Sigmoid colon (tissue), 6 donors: ENCODE measurements at regions not wholly inside any gene's neighbourhood (a gene's known extent, or its start where the extent isn't known, plus 50 kb on each side); places are given as distances from the start of the nearest gene placed in this dataset.

Source experiments
- DNase-seq: peaks from one replicate; pipeline ENCODE4 v3.0.0-alpha.2; 2019
- H3K27ac ChIP-seq, 4 donors: fragments of 200-600 bp; sonication (generic); one replicate each; pipeline ENCODE4 v1.5.1; 2016 to 2019; ENCODE audit warnings: mild to moderate bottlenecking in 1 of 4
- H3K27me3 ChIP-seq, 3 donors: fragments of 200-600 bp; sonication (generic); one replicate each; pipeline ENCODE4 v1.5.1; 2019; ENCODE audit warnings: mild to moderate bottlenecking in 1 of 3
- H3K36me3 ChIP-seq, 4 donors: fragments of 200-600 bp; sonication (generic); one replicate each; pipeline ENCODE4 v1.5.1; 2016 to 2019
- H3K4me1 ChIP-seq, 4 donors: fragments of 200-600 bp; sonication (generic); one replicate each; pipeline ENCODE4 v1.5.1; 2017 to 2019
- H3K4me3 ChIP-seq, 4 donors: fragments of 200-600 bp; sonication (generic); one replicate each; pipeline ENCODE4 v1.5.1; 2017 to 2019; ENCODE audit warnings: mild to moderate bottlenecking in 2 of 4, moderate library complexity in 1 of 4
- H3K9me3 ChIP-seq, 4 donors: fragments of 200-600 bp in 3 of 4; sonication (generic) in 3 of 4; one replicate each; pipeline versions ENCODE4 v1.5.1 to v1.6.1; 2013 to 2019
- EP300 ChIP-seq, 4 donors: sonication (generic); formaldehyde crosslinking; IDR thresholded peaks; one replicate each; pipeline ENCODE4 v1.6.1; 2017; ENCODE audit warnings: antibody characterized with exemption in 4 of 4
- POLR2A ChIP-seq, 2 donors: fragments of 450-650 bp; IDR thresholded peaks; one replicate each; pipeline ENCODE4 v1.6.1; 2016; ENCODE audit warnings: antibody characterized with exemption in 2 of 2, mild to moderate bottlenecking in 2 of 2, moderate library complexity in 2 of 2
- POLR2AphosphoS5 ChIP-seq, 4 donors: sonication (generic); formaldehyde crosslinking; IDR thresholded peaks; one replicate each; pipeline ENCODE4 v1.6.1; 2017; ENCODE audit warnings: antibody characterized with exemption in 4 of 4
- WGBS, 2 donors: extraction: QIAGEN DNeasy Blood & Tissue Kit; methylation state at CpG; one replicate each; pipeline ENCODE4 v1.1.7; 2013; 5-methylcytosine and 5-hydroxymethylcytosine counted together
- intact Hi-C: fragments of 100-400 bp; cut with DNase I; formaldehyde crosslinking; loops from one replicate; pipeline ENCODE4 v1.15.1; 2023
- TF ChIP-seq, protein P1 (sequence below), 4 experiments: fragments of 450-650 bp in 3 of 4; fragments of 200-600 bp in 1 of 4; IDR thresholded peaks; one replicate each; pipeline ENCODE4 v1.5.1; 2016 to 2019; ENCODE audit warnings: antibody characterized with exemption in 4 of 4, mild to moderate bottlenecking in 3 of 4, moderate library complexity in 2 of 4
- donor health status: healthy with polysubstance abuse.
- donor health status: healthy.

DNA sequence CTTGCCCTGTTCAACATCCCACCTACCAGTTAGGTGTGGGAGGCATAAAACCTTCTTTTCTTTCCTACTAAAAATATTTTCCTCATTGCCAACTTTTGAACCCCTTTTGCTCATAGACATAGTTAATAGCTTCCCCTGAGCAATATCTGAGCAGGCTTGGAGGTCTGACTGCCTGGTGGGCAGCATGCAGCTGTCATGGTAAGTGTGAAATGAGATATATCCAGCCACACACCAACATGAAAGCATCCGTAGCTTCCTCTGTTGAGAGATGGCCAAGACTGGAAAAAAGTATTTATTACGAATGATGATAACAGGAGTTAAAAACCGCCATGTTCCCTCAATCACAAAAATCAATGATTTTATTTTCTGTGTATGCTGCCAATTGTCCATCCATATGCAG lies 190.1 kb downstream of the TMEM38B start:
- 87 to 90% methylated on average over 3 of the region's 3 CpGs for WGBS, 2 donors
- Histone ChIP-seq H3K27me3 (no peaks in the 10 kb centered on the region), H3K4me3 (no peak overlapping the region), H3K27ac (no peak overlapping the region), H3K4me1 (no peaks in the 10 kb centered on the region), H3K9me3 (no peaks in the 10 kb centered on the region), H3K36me3 (no peaks in the 10 kb centered on the region)
- no peak for DNase-seq
- TF ChIP-seq POLR2A (IDR thresholded peaks at IDR 0.05) (no peak), EP300 (IDR thresholded peaks at IDR 0.05) (no peak), POLR2AphosphoS5 (IDR thresholded peaks at IDR 0.05) (no peak)
- TF ChIP-seq, protein P1, sequence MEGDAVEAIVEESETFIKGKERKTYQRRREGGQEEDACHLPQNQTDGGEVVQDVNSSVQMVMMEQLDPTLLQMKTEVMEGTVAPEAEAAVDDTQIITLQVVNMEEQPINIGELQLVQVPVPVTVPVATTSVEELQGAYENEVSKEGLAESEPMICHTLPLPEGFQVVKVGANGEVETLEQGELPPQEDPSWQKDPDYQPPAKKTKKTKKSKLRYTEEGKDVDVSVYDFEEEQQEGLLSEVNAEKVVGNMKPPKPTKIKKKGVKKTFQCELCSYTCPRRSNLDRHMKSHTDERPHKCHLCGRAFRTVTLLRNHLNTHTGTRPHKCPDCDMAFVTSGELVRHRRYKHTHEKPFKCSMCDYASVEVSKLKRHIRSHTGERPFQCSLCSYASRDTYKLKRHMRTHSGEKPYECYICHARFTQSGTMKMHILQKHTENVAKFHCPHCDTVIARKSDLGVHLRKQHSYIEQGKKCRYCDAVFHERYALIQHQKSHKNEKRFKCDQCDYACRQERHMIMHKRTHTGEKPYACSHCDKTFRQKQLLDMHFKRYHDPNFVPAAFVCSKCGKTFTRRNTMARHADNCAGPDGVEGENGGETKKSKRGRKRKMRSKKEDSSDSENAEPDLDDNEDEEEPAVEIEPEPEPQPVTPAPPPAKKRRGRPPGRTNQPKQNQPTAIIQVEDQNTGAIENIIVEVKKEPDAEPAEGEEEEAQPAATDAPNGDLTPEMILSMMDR (IDR thresholded peaks at IDR 0.05) = no peak
- intact Hi-C loops = loop anchor here (5.0 kb wide), 1 partner anchor 277 kb away; no protein-coding TSS in a partner anchor

DNA sequence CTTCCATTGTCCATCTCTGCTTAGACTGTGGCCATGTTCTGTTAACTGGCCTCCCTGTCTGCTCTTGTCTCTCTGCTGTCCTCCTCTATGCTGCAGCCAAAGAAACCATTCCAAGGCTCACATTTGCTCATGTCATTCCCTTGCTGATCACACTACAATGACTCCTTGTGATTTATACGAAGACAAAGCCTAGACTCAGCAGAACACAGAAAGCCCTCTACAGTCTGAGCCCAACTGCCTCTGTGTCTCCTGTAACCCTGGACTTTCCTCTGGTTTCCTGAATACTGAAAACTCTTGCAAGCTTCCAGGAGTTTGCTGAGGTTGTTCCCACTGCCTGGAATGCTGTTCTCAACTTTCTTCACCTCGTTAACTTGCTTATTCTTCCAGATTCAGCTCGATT lies 191.8 kb downstream of the TMEM38B start:
- Histone ChIP-seq H3K4me1 (peaks cover 0 to 12% (median 8%) of the 10 kb centered on the region in 4 donors), H3K4me3 (no peak overlapping the region), H3K9me3 (no peaks in the 10 kb centered on the region), H3K27ac (no peak overlapping the region), H3K36me3 (no peaks in the 10 kb centered on the region), H3K27me3 (no peaks in the 10 kb centered on the region)
- TF ChIP-seq POLR2AphosphoS5 (IDR thresholded peaks at IDR 0.05) (no peak), POLR2A (IDR thresholded peaks at IDR 0.05) (no peak), EP300 (IDR thresholded peaks at IDR 0.05) (no peak)
- TF ChIP-seq, protein P1 (IDR thresholded peaks at IDR 0.05) = no peak
- WGBS, 2 donors = 74 to 82% methylated on average over 3 of the region's 3 CpGs
- DNase-seq = no peak
- intact Hi-C loops = no loop called here

DNA sequence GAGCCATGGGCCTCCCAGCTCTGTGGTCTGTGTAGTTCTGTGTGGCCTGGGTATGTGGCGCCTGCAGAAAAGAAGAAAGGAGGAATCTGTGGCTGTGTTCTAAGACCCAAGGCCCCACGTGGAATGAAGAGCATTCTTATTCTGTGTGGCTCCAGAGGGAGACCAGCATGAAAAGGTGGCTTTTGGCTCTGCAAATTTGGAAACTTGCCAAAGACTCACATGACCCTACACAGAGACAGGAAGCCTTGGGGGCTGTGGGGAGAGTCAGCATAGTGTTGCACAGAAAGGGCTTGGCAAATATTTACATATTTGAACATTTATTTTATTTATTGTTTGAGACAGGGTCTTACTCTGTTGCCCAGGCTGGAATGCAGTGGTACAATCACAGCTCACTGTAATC lies 193.3 kb downstream of the TMEM38B start:
- no peak overlapping the region for H3K4me3 ChIP-seq
- no peak for DNase-seq
- H3K4me1 ChIP-seq = peaks cover 0 to 12% (median 8%) of the 10 kb centered on the region in 4 donors
- intact Hi-C loops = no loop called here
- no peak overlapping the region for H3K27ac ChIP-seq
- no peaks in the 10 kb centered on the region for H3K9me3 ChIP-seq
- TF ChIP-seq, protein P1 (IDR thresholded peaks at IDR 0.05) = no peak
- TF ChIP-seq EP300 (IDR thresholded peaks at IDR 0.05) = no peak
- no peak for TF ChIP-seq POLR2A (IDR thresholded peaks at IDR 0.05)
- no peak for TF ChIP-seq POLR2AphosphoS5 (IDR thresholded peaks at IDR 0.05)
- 49 to 75% methylated on average over 2 of the region's 2 CpGs for WGBS, 2 donors
- no peaks in the 10 kb centered on the region for H3K36me3 ChIP-seq
- no peaks in the 10 kb centered on the region for H3K27me3 ChIP-seq

DNA sequence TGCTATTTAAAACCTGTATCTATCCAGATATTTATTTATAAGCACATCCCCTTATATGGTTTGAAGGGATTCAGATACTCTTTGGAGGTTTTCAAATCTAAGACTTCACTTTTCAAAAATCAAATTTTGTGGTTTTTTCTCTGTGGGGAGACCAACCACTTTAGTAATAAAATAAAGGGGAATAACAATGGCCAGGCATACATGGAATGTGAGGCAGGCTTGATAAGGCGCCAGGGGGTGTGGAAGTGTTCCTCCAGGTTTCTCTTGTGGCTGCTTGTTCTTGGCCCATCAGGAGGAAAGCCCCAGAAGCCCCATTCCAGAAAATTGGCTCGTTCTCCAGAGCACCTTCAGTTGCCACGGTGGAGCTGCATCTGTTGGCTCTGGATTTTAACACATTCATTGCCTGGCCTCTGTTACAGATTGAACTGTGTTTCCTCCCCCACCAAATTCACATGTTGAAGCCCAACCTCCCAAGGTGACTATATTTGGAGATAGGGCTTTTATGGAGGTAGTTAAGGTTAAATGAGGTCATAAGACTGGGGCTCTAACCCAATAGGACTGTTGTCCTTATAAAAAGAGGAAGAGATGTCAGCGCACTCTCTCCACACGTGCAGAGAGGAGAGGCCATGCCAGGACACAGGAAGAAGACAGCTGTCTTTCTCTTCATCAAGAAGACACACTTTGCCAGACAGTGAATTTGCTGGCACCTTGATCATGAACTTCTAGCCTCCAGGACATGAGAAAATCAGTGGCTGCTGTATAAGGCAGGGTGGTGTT lies 195.9 kb downstream of the TMEM38B start:
- Histone ChIP-seq H3K27ac (no peak overlapping the region), H3K27me3 (no peaks in the 10 kb centered on the region), H3K9me3 (no peaks in the 10 kb centered on the region), H3K36me3 (no peaks in the 10 kb centered on the region), H3K4me3 (no peak overlapping the region), H3K4me1 (peaks cover 0 to 12% (median 8%) of the 10 kb centered on the region in 4 donors)
- 45 to 49% methylated on average over 5 of the region's 5 CpGs for WGBS, 2 donors
- TF ChIP-seq, protein P1 (IDR thresholded peaks at IDR 0.05) = no peak
- TF ChIP-seq EP300 (IDR thresholded peaks at IDR 0.05) = no peak
- no peak for TF ChIP-seq POLR2AphosphoS5 (IDR thresholded peaks at IDR 0.05)
- TF ChIP-seq POLR2A (IDR thresholded peaks at IDR 0.05) = no peak
- intact Hi-C loops = no loop called here
- DNase-seq = no peak
